GM10248 (cell line): ENCODE measurements at regions not wholly inside any gene's neighbourhood (a gene's known extent, or its start where the extent isn't known, plus 50 kb on each side); places are given as distances from the start of the nearest gene placed in this dataset.
"Not testable (repeated sequence)": the region's sequence is repeated elsewhere in the genome, so short reads cannot be mapped to it uniquely, and the experiment has no call there.

Source experiments
- CTCF ChIA-PET: fragments of 300-600 bp; sonication (Branson Sonifier 250); formaldehyde crosslinking; extraction: SDS; loops from one replicate; lab custom pipeline; 2021; ENCODE audit warnings: antibody characterized with exemption; lab: Yijun Ruan, JAX
- POLR2A ChIA-PET: fragments of 350-650 bp; sonication (Branson Sonifier 250); formaldehyde crosslinking; extraction: SDS; loops from one replicate; lab custom pipeline; 2020; ENCODE audit warnings: antibody characterized with exemption; lab: Yijun Ruan, JAX
- DNase-seq: peaks from one replicate; pipeline ENCODE4 v3.0.0; 2012; ENCODE audit errors: extremely low spot score
- CTCF ChIP-seq: IDR thresholded peaks from 2 replicates; pipeline ENCODE4 v1.5.1; 2012; ENCODE audit warnings: mild to moderate bottlenecking, low read depth; ENCODE audit errors: extremely low read depth, missing control alignments, control extremely low read depth

- TF ChIP-seq CTCF = no peak
- no peak for DNase-seq
- ChIA-PET CTCF (no interaction called here), POLR2A (no interaction called here)
Observed at GRCh38 chr17:71446645-71447437, 674.0 kb upstream of the SOX9 start.

- ChIA-PET CTCF (no interaction called here), POLR2A (no interaction called here)
- no peak for TF ChIP-seq CTCF
- DNase-seq = no peak
Observed at GRCh38 chr17:71447644-71448043, 673.2 kb upstream of the SOX9 start.

GRCh38 chr17:71450657-71451056, 670.2 kb upstream of the SOX9 start:
- POLR2A ChIA-PET = not testable (repeated sequence)
- CTCF ChIA-PET = interaction anchor here (1.7 kb wide), 1 partner anchor 10 kb away, joined by 4 read pairs; no protein-coding TSS in a partner anchor

GRCh38 chr17:71453876-71454422, 666.9 kb upstream of the SOX9 start:
- DNase-seq = no peak
- CTCF ChIA-PET = no interaction called here
- no peak for TF ChIP-seq CTCF
- POLR2A ChIA-PET = no interaction called here

More at GRCh38 chr17:71450657-71451056, 670.2 kb upstream of the SOX9 start:
- not testable (repeated sequence) for DNase-seq

- CTCF ChIA-PET = interaction anchor here (1.9 kb wide), 1 partner anchor 18 kb away, joined by 6 read pairs; no protein-coding TSS in a partner anchor
- POLR2A ChIA-PET = no interaction called here
- DNase-seq = no peak
- TF ChIP-seq CTCF = no peak
Observed at GRCh38 chr17:71455219-71455618, 665.6 kb upstream of the SOX9 start.

- DNase-seq = no peak
- TF ChIP-seq CTCF = no peak
- ChIA-PET POLR2A (no interaction called here), CTCF (no interaction called here)
Observed at GRCh38 chr17:71458322-71458721, 662.5 kb upstream of the SOX9 start.

- ChIA-PET CTCF (interaction anchor here (0.7 to 2.0 kb wide), 6 partner anchors 11 to 90 kb away, joined by 4 to 12 read pairs (median 4); no protein-coding TSS in a partner anchor), POLR2A (no interaction called here)
- TF ChIP-seq CTCF = no peak
- no peak for DNase-seq
Observed at GRCh38 chr17:71460943-71461342, 659.9 kb upstream of the SOX9 start.
